Stimulated activated CD4-positive, alpha-beta T cell treated with anti-CD3 and anti-CD28 coated beads, Interleukin-15, amount 100 ng/mL, for 48 hours (primary cell): ENCODE measurements at regions not wholly inside any gene's neighbourhood (a gene's known extent, or its start where the extent isn't known, plus 50 kb on each side); places are given as distances from the start of the nearest gene placed in this dataset.
A peak's percentile ranks its signal among the peaks of the same experiment; 100 is the strongest.

Experiments used
- DNase-seq, 2 donors: peaks; one replicate each; pipeline ENCODE4 v3.0.0-alpha.2; 2020; ENCODE audit warnings: low read depth in 2 of 2

- no peak for DNase-seq
Observed at GRCh38 chr5:155908543-155908942, 418.4 kb upstream of the SGCD start.

GRCh38 chr5:155912291-155912690 lies 414.7 kb upstream of the SGCD start:
- no peak for DNase-seq

GRCh38 chr5:155914766-155915165 lies 412.2 kb upstream of the SGCD start:
- DNase-seq, result no peak

GRCh38 chr5:155915601-155916000 lies 411.4 kb upstream of the SGCD start:
- DNase-seq, result no peak

- DNase-seq, result no peak
Observed at GRCh38 chr5:155919126-155919525, 407.8 kb upstream of the SGCD start.

GRCh38 chr5:155919725-155920124 lies 407.2 kb upstream of the SGCD start:
- DNase-seq, result no peak

GRCh38 chr5:155921621-155922020 lies 405.3 kb upstream of the SGCD start:
- DNase-seq, result no peak

GRCh38 chr5:155923784-155924183 lies 403.2 kb upstream of the SGCD start:
- DNase-seq, result no peak

GRCh38 chr5:155926031-155926430 lies 400.9 kb upstream of the SGCD start:
- no peak for DNase-seq

- DNase-seq, result no peak
Observed at GRCh38 chr5:155926766-155927165, 400.2 kb upstream of the SGCD start.

GRCh38 chr5:155929112-155929511 lies 397.9 kb upstream of the SGCD start:
- DNase-seq, result no peak

- DNase-seq, result no peak
Observed at GRCh38 chr5:155934964-155935363, 392.0 kb upstream of the SGCD start.

GRCh38 chr5:155935723-155936122 lies 391.2 kb upstream of the SGCD start:
- no peak for DNase-seq

GRCh38 chr5:155936520-155937406 lies 390.2 kb upstream of the SGCD start:
- no peak for DNase-seq

- no peak for DNase-seq
Observed at GRCh38 chr5:155938051-155938450, 388.9 kb upstream of the SGCD start.

- DNase-seq, result no peak
Observed at GRCh38 chr5:155941340-155941739, 385.6 kb upstream of the SGCD start.

GRCh38 chr5:155943516-155944407 lies 383.2 kb upstream of the SGCD start:
- DNase-seq, result peak in 1 of 2 donors; percentile 4

- DNase-seq, result no peak
Observed at GRCh38 chr5:155947394-155948062, 379.4 kb upstream of the SGCD start.

GRCh38 chr5:155948576-155948975 lies 378.4 kb upstream of the SGCD start:
- no peak for DNase-seq

GRCh38 chr5:155952486-155953089 lies 374.4 kb upstream of the SGCD start:
- no peak for DNase-seq

GRCh38 chr5:155953335-155953734 lies 373.6 kb upstream of the SGCD start:
- DNase-seq, result no peak
